Adrenal gland (tissue), 9 donors: ENCODE measurements at regions not wholly inside any gene's neighbourhood (a gene's known extent, or its start where the extent isn't known, plus 50 kb on each side); places are given as distances from the start of the nearest gene placed in this dataset.

Experiments used
- DNase-seq, 7 donors: peaks; one replicate each; pipeline ENCODE4 v3.0.0-alpha.2; 2019 to 2020
- H3K27ac ChIP-seq, 5 donors: fragments of 200-600 bp; sonication (generic) in 4 of 5; 1 replicate in 3 of 5; 2 replicates in 2 of 5; pipeline versions ENCODE4 v1.5.1 to v1.8.0; 2016 to 2020; ENCODE audit warnings: mild to moderate bottlenecking in 1 of 5
- H3K27me3 ChIP-seq: fragments of 200-600 bp; 2 replicates; pipeline ENCODE4 v1.8.0; 2021
- H3K36me3 ChIP-seq, 2 donors: fragments of 200-600 bp; replicated peaks in 1 of 2; 1 replicate in 1 of 2; 2 replicates in 1 of 2; pipeline versions ENCODE4 v1.5.1 to v1.8.0; 2018 to 2022
- H3K4me1 ChIP-seq, 2 donors: fragments of 200-600 bp; replicated peaks in 1 of 2; 1 replicate in 1 of 2; 2 replicates in 1 of 2; pipeline versions ENCODE4 v1.5.1 to v1.8.0; 2018 to 2021
- H3K4me3 ChIP-seq, 4 donors: fragments of 200-600 bp; sonication (generic) in 3 of 4; one replicate each; pipeline ENCODE4 v1.5.1; 2016 to 2018
- H3K9me3 ChIP-seq, 3 donors: fragments of 200-600 bp; sonication (generic) in 1 of 3; replicated peaks in 1 of 3; 1 replicate in 2 of 3; 2 replicates in 1 of 3; pipeline versions ENCODE4 v1.5.1 to v1.8.0; 2016 to 2021
- CTCF ChIP-seq, 6 experiments: fragments of 450-650 bp in 4 of 6; fragments of 200-600 bp in 2 of 6; sonication (generic) in 1 of 6; IDR thresholded peaks; 1 replicate in 5 of 6; 2 replicates in 1 of 6; pipeline versions ENCODE4 v1.5.1 to v1.8.0; 2016 to 2021; ENCODE audit warnings: antibody characterized with exemption in 6 of 6, mild to moderate bottlenecking in 2 of 6, moderate library complexity in 1 of 6
- POLR2A ChIP-seq, 2 donors: fragments of 450-650 bp; IDR thresholded peaks; one replicate each; pipeline ENCODE4 v1.6.1; 2017; ENCODE audit warnings: antibody characterized with exemption in 2 of 2, mild to moderate bottlenecking in 2 of 2, moderate library complexity in 1 of 2
- WGBS, 4 donors: extraction: QIAGEN DNeasy Blood & Tissue Kit in 2 of 4; methylation state at CpG; one replicate each; pipeline versions ENCODE4 v1.1.5 to v1.1.7; 2013 to 2017; 5-methylcytosine and 5-hydroxymethylcytosine counted together
- intact Hi-C, 2 donors: fragments of 100-400 bp; cut with DNase I; formaldehyde crosslinking; loops; one replicate each; pipeline versions ENCODE4 v1.14.1 to v1.15.0; 2022 to 2023
- microRNA-seq, 3 donors: library from miRNA; unstranded; fragments of <30 nt; microRNA quantifications; one replicate each; pipeline ENCODE4, GENCODE V29; 2017 to 2020
- small RNA-seq, 2 donors: library from RNA; depleted of rRNA; stranded (forward); fragments of <200 nt; gene quantifications; one replicate each; pipeline ENCODE3, GENCODE V24; 2016
- donor health status: healthy with polysubstance abuse.
- donor health status: Bipolar disorder and iron deficiency.
- donor health status: DM: yes; HTN: yes; CAD: no.
- donor health status: DM: no; HTN: no; CAD: no.
- donor health status: DM: no; HTN: no; CAD: no.

DNA sequence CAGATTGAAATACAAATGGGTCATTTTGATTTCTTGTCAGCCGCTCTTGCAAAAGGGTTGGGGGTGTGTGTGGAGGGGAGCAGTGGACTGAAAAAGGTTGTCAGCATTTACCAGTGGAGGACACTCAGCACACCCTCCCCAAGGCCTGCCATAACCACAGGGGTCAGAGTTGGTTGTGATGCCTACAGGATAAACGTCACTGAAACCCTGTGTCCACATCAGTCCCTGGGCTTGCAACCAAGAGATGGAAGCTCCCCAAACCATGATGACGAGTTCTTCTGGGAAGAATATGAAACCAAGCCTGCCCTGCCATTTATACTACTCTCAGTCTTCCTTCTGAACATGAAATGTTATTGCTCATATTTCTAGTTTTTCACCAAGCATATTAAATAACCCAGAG lies 54.0 kb upstream of the UMPS start:
- Histone ChIP-seq H3K27me3 (no peaks in the 10 kb centered on the region), H3K36me3 (peaks cover 0 to 17% of the 10 kb centered on the region in 2 donors), H3K9me3 (no peaks in the 10 kb centered on the region), H3K4me3 (no peak overlapping the region), H3K4me1 (peaks cover 0 to 7% of the 10 kb centered on the region in 2 donors), H3K27ac (no peak overlapping the region)
- WGBS, 4 donors: 81 to 95% (median 85%) methylated on average over 3 of the region's 3 CpGs
- TF ChIP-seq CTCF (IDR thresholded peaks at IDR 0.05): no peak
- no peak for TF ChIP-seq POLR2A (IDR thresholded peaks at IDR 0.05)
- no peak for DNase-seq
- intact Hi-C loops: no loop called here

- DNase-seq: no peak
- H3K27me3 ChIP-seq: no peaks in the 10 kb centered on the region
- H3K27ac ChIP-seq: no peak overlapping the region
- no peak for TF ChIP-seq CTCF (IDR thresholded peaks at IDR 0.05)
- no peaks in the 10 kb centered on the region for H3K4me1 ChIP-seq
- intact Hi-C loops: no loop called here
- H3K4me3 ChIP-seq: no peak overlapping the region
- H3K9me3 ChIP-seq: no peaks in the 10 kb centered on the region
- WGBS, 4 donors: 77 to 86% (median 79%) methylated on average over 5 of the region's 5 CpGs
- peaks cover 0 to 5% of the 10 kb centered on the region in 2 donors for H3K36me3 ChIP-seq
These were observed 51.1 kb upstream of the UMPS start for GRCh38 chr3:124679048-124679638.

Small RNA genes in the stretch of these regions (microRNA-seq; reads per million reads assigned to microRNA genes)
- 0.45 to 0.76 (median 0.57) reads per million in 3 donors for gene MIR5002
- 0 reads per million in 3 donors for gene MIR6083

Small RNA genes in the stretch of these regions (small RNA-seq; reads per million reads assigned to genes)
- gene MIR5002 (0.12 to 0.42 reads per million in 2 donors), gene MIR6083 (0 reads per million in 2 donors), gene RNU6-143P (0 reads per million in 2 donors)
